GM23248 (cell line): ENCODE measurements at regions not wholly inside any gene's neighbourhood (a gene's known extent, or its start where the extent isn't known, plus 50 kb on each side); places are given as distances from the start of the nearest gene placed in this dataset.

ENCODE experiments used
- EZH2 ChIP-seq: fragments of 200-600 bp; sonication (generic); IDR thresholded peaks from 2 replicates; pipeline ENCODE4 v1.6.1; 2018; ENCODE audit warnings: antibody characterized with exemption, mild to moderate bottlenecking; ENCODE audit not compliant: insufficient read depth, poor library complexity, severe bottlenecking
- EZH2phosphoT487 ChIP-seq: fragments of 200-600 bp; sonication (generic); IDR thresholded peaks from 2 replicates; pipeline ENCODE4 v1.6.1; 2018; ENCODE audit warnings: antibody characterized with exemption, moderate library complexity, mild to moderate bottlenecking, low read depth; ENCODE audit not compliant: insufficient read depth

DNA sequence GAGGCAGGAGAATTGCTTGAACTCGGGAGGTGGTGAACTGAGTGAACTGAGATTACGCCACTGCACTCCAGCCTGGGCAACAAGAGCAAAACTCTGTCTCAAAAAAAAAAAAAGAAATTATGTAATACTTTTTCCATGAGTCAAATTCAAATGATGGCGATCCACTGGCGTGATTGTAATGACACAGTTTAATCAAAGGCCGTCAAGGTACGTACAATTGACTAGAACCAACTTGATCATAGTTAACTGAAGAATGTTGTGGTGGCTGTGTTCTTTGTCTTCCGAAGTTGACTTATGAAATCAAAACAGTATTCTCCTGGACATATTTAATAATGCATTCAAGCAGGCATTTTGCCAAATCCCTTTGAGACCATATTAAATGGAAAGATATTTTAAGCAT is 318.6 kb upstream of the FAT1 start:
- TF ChIP-seq EZH2 (no peak), EZH2phosphoT487 (no peak)
